ENCODE measurements at regions not wholly inside any gene's neighbourhood (a gene's known extent, or its start where the extent isn't known, plus 50 kb on each side); places are given as distances from the start of the nearest gene placed in this dataset.

GRCh38 chr11:11076276-11076675 is 218.4 kb upstream of the ZBED5 start:
- DNase-seq, result no peak

DNA sequence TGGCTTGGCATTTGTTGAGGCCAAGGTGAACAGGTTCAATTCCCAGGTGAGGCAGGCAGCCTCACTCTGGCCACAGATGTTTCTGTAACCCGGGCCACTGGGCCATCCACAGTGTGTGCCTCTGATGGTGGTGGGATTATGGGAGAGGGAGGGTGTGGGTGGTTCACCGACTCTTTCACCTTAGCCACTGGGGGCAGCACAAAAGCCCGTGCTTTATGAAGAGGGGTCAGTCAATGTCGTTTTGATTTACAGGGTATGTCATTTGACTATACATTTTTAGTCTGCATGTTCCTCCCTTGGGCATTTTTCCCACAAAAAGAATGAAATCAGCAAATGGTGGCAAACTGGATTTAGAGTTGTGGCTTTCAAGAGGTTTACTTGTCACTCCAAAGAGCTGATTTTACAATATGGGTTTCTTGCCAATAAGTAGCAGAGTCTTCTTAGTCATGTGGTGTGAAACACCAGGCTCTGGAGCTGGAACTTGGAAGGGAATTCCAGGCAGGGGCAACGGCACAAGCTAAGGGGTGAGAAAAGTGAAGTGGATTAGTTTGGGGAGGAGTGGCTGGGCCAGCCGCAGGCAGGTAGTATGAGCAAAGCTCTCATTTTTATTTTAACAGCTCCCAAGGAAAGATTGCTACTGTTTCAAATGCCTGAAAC is 217.8 kb upstream of the ZBED5 start:
- DNase-seq, result no peak

- DNase-seq, result no peak
Measured at GRCh38 chr11:11074686-11075335, 217.0 kb upstream of the ZBED5 start.

DNA sequence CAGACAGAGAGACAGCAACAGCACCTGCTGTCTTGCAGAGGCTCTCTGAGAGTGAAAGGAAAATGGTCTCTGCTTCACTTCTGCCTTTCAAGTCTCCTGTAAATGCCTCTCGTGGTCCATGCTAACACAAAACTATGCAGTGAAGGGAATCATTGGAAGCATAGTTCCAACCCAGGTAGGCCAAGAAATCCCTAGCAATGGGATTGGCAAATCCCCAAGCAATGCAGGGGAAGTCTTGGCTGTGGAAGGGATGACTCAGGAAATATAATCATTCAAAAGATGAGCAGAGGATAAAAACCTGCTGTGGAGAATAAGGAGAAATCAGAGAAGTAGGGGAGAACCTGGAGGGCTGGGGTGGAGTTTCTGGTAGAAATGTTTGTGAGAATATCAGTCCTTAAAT is 216.1 kb upstream of the ZBED5 start:
- no peak for DNase-seq

DNA sequence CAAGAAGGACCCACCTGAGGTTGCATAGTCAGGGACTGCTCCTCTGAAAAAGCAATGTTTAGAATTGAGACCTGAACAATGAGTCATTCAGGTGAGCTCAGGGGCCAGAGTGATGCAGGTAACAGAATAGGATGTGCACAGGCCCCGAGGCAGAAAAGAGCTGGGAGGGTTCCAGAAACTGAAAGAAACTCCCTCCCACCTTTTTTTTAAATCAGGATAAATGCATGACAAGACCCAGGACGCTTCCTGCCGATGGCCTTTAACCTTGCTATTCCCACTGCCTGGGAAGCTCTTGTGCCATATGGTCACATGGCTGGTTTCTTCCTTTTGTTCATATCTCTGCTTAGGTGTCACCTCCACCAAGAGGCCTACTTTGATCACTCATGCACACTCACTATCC is 214.2 kb upstream of the ZBED5 start:
- no peak for DNase-seq

- no peak for DNase-seq
Measured at GRCh38 chr11:11071486-11071885, 213.6 kb upstream of the ZBED5 start.

- DNase-seq, result no peak
Measured at GRCh38 chr11:11070976-11071375, 213.1 kb upstream of the ZBED5 start.

DNA sequence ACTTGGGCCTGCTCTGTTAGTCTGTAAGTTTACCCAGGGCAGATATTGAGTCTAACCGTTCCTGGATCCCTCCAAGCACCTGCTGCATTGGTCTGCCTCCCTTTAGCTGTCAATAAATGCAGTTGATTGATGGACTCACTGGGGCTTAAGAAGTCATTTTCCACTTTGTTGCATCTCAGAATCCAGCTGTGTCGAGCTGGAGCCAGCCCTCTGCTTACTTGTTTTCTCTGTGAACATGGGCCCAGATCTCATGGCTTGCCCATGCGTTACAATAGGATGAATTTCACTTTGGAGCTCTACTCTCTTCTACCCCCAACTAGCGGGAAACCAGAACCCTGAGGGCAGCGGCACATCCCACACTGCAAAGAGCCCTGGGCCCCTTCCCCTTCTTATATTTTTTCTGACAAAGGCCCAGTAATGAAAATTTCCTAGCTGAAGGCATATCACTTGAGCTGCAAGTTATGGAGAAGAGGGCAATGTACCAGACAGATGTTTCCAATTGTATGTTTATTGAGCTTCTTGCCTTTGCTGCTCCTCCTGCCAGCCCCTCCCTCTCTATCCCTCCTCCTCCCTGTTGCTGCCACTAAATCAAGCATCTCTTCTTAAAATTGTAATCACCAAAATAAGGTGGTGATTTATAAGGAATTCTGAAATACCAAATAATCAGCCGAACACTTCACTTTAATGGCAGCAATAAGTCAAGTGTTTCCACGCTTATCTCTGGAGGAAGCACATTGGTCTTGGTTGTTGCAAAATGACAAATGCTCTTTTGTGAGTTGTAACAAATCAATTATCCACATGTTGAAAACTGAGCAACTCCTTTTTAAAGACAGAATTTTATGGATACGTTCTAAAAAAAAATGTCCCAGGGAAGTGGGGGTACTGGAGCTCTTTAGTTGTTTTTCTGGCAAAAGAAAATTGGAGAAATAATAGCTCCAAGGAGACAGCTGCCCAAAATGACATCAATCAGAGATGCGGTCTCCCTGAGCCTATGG is 212.3 kb upstream of the ZBED5 start:
- no peak for DNase-seq

GRCh38 chr11:11068113-11068512 is 210.3 kb upstream of the ZBED5 start:
- DNase-seq, result no peak

DNA sequence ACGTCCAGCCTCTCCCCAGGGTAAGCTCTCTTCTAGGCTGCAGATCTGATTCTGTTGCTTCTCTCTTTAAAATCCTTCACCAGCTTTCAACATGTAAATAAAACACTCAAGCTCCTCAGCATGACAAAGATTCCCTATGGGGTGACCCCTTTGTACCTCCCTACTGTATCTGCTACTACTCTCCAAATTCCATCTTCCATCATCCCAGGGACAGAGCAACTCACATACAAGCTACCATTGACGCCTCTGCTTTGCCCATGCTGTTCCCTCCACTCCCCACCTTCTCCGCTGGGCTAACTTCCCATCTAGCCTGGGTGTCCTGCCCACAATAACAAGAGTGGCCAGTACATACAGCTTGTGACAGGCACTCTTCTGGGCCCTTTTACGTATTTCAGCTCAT is 207.5 kb upstream of the ZBED5 start:
- DNase-seq, result no peak

DNA sequence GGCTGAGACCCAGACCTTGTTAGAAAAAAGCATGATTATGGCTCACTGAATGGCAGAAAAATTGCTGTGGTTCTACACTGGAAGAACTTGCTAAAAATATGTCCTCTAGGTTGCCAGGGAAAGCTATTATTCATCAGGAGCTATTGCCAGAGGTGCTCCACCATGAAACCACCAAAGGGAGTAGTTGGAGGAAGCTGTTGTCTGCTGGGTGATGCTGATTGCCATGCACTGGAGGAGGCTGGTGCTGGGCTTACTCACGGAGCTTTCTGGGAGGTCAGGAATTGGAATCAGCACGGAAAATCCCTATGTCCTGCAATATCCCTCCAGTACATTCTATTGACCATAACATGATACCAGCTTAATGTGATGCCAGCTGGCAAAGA is 199.6 kb upstream of the ZBED5 start:
- DNase-seq, result no peak

GRCh38 chr11:11056749-11057471 is 199.1 kb upstream of the ZBED5 start:
- DNase-seq, result no peak

DNA sequence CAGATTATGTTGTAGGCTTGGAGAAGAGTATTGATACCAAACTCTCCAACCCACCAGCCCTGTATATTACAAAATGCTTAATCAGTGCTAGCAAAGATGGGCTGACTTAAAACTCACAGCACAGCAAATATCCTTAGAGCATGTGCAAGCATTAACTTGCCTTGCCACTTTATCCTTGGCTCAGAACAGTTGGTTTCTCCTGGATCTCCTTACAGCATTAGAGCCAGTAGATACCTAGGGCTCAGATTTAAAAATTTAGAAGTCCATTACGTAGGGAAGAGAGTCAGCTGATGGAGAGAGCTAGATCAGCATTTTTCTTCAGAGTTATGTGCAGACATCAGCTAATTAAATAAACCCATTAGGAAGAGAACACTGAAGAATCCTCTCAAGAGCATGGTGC is 198.5 kb upstream of the ZBED5 start:
- DNase-seq, result no peak

- no peak for DNase-seq
Measured at GRCh38 chr11:11047851-11048610, 190.2 kb upstream of the ZBED5 start.

DNA sequence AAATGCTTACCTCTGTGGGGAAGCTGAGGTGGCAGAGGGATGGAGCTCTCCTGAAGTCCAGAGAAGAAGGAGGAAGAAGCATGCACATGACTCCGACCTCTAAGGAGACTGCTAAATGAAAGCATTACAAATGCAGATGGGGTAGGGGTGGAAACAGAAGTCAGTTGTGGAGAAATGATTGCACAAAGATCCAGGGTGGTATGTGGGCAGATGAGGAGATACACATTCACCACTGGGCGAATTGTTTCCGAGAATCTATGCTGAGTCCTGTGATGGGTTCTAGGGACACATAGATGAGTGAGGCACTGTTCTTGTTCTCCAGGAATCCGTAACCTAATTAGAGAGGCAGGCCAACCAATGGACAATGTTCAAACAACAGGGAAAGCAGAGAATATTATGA is 188.9 kb upstream of the ZBED5 start:
- DNase-seq, result no peak

- peak; percentile 9 for DNase-seq
Measured at GRCh38 chr11:11045156-11045930, 187.5 kb upstream of the ZBED5 start.

GRCh38 chr11:11044137-11044855 is 186.4 kb upstream of the ZBED5 start:
- no peak for DNase-seq

DNA sequence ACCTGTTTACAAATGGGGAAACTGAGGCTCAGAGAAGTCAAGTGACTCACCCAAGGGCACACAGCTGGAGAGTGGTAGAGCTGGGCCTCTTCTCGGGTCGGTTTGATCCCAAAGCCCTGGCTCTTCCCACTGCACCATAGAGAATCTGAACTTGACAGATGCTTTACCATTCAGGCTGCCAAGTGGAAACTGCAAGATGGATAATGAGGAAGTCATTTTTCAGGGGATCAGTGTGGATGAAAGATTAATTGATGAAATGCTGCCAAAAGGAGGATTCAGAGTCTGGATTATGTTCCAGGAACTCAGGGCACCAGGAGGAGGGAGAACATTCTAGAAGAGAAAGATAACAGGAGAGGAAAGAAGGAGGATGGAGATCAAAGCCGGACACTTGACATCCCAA is 185.9 kb upstream of the ZBED5 start:
- no peak for DNase-seq

DNA sequence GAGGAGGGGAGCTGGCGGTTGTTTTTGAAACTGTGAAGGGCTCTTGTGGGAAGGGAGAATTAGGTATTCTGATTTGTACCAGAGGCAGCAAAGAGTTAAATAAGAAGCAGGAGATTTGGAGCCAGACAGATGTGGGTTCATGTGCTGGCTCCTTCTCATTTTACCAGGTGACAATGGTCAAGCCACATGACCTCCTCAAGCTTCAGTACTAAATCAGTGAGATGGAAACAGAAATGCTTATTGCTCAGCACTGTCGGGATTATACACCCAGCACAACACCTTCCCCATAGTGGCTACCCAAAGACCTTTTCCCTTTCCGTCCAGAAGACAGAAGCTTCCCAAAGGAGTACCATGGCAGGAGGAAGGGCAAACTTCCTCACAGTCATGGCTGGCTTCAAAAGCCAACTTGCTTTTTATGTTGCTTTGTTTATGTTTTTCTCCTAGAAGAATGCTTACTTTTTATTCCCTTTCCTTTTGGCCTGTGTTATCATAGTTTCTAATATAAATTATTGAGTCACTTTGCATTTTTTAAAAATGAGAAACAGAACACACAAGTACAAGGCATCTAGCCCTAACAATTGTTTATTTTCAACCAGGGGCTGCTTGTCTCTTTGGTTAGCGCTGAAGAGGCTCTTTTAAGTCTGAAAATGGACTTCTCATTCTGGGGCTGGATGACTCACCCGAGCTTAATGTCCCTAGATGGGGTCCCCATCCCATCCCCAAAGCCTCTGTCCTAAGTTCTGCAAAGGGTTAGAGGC is 181.5 kb upstream of the ZBED5 start:
- no peak for DNase-seq

DNA sequence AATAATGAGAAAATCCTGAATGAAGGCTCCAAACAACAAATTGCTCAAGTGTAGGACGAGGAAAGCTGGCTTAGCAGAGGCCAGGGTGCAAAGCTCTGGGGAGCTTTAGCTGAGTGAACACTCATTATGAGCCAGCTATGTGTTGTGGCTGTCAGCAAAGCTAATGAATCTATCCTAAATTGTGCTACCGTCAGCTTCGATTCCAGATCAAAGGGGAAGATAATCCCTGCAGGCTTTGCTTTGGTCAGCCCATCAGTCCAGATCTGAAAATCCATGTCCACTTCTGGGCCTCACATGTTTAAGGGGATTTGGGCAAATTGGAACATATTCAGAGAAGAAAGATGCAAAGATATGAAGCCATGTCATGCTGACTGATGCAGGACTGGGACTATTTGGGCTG is 180.9 kb upstream of the ZBED5 start:
- no peak for DNase-seq

All from midbrain (tissue), 1 donor.